Progenitor cell of endocrine pancreas (in vitro differentiated cells): ENCODE measurements at regions not wholly inside any gene's neighbourhood (a gene's known extent, or its start where the extent isn't known, plus 50 kb on each side); places are given as distances from the start of the nearest gene placed in this dataset.

ENCODE experiments used
- DNase-seq: peaks from one replicate; pipeline ENCODE4 v3.0.0; 2021; ENCODE audit warnings: low spot score; ENCODE audit not compliant: unreplicated experiment
- H3K27ac Mint-ChIP-seq: 2 replicates; pipeline ENCODE4 v1.8.0; 2021; ENCODE audit warnings: mild to moderate bottlenecking, moderate library complexity, mixed read lengths
- H3K27me3 Mint-ChIP-seq: 2 replicates; pipeline ENCODE4 v1.8.0; 2021; ENCODE audit warnings: mixed read lengths
- H3K36me3 Mint-ChIP-seq: 2 replicates; pipeline ENCODE4 v1.8.0; 2022; ENCODE audit warnings: mixed read lengths; ENCODE audit not compliant: insufficient read depth
- H3K4me1 Mint-ChIP-seq: 2 replicates; pipeline ENCODE4 v1.8.0; 2021; ENCODE audit warnings: low read depth, mixed read lengths
- H3K4me3 Mint-ChIP-seq: 2 replicates; pipeline ENCODE4 v1.8.0; 2021; ENCODE audit warnings: low read depth, mild to moderate bottlenecking, moderate library complexity, mixed read lengths
- H3K9me3 Mint-ChIP-seq: 2 replicates; pipeline ENCODE4 v1.8.0; 2021; ENCODE audit warnings: low read depth, mixed read lengths
- CTCF ChIP-seq: fragments of 200-600 bp; sonication (generic); IDR thresholded peaks from one replicate; pipeline ENCODE4 v1.5.0; 2021; ENCODE audit warnings: antibody characterized with exemption, mild to moderate bottlenecking; ENCODE audit not compliant: unreplicated experiment

GRCh38 chr3:110070161-110070916 is 733.0 kb upstream of the DPPA4 start:
- no peak for DNase-seq
- Mint-ChIP-seq H3K4me1 (peaks cover 2% of the 10 kb centered on the region), H3K4me3 (no peak overlapping the region), H3K36me3 (no peaks in the 10 kb centered on the region), H3K27me3 (no peaks in the 10 kb centered on the region), H3K27ac (no peak overlapping the region), H3K9me3 (peaks cover 5% of the 10 kb centered on the region)
- TF ChIP-seq CTCF, result no peak

GRCh38 chr3:110074095-110074494 is 736.7 kb upstream of the DPPA4 start:
- Mint-ChIP-seq H3K4me3 (no peak overlapping the region), H3K36me3 (no peaks in the 10 kb centered on the region), H3K27ac (no peak overlapping the region), H3K27me3 (no peaks in the 10 kb centered on the region), H3K9me3 (peaks cover 5% of the 10 kb centered on the region), H3K4me1 (peaks cover 2% of the 10 kb centered on the region)
- no peak for DNase-seq
- no peak for TF ChIP-seq CTCF

GRCh38 chr3:110077093-110077492 is 739.7 kb upstream of the DPPA4 start:
- H3K27ac Mint-ChIP-seq, result no peak overlapping the region
- H3K4me1 Mint-ChIP-seq, result no peaks in the 10 kb centered on the region
- no peaks in the 10 kb centered on the region for H3K9me3 Mint-ChIP-seq
- no peak for TF ChIP-seq CTCF
- DNase-seq, result no peak
- H3K27me3 Mint-ChIP-seq, result no peaks in the 10 kb centered on the region
- no peaks in the 10 kb centered on the region for H3K36me3 Mint-ChIP-seq
- no peak overlapping the region for H3K4me3 Mint-ChIP-seq

- TF ChIP-seq CTCF, result no peak
Observed at GRCh38 chr3:110093411-110093810, 756.1 kb upstream of the DPPA4 start.

GRCh38 chr3:110093812-110094401 is 756.6 kb upstream of the DPPA4 start:
- Mint-ChIP-seq H3K9me3 (peaks cover 14% of the 10 kb centered on the region), H3K27me3 (no peaks in the 10 kb centered on the region), H3K4me3 (no peak overlapping the region), H3K4me1 (no peaks in the 10 kb centered on the region), H3K27ac (no peak overlapping the region), H3K36me3 (no peaks in the 10 kb centered on the region)
- DNase-seq, result no peak
- TF ChIP-seq CTCF, result no peak

More at GRCh38 chr3:110093411-110093810, 756.1 kb upstream of the DPPA4 start:
- no peak for DNase-seq
- Mint-ChIP-seq H3K27ac (no peak overlapping the region), H3K36me3 (no peaks in the 10 kb centered on the region), H3K4me3 (no peak overlapping the region), H3K4me1 (no peaks in the 10 kb centered on the region), H3K27me3 (no peaks in the 10 kb centered on the region), H3K9me3 (peaks cover 14% of the 10 kb centered on the region)
